K562 (cell line): ENCODE measurements at regions not wholly inside any gene's neighbourhood (a gene's known extent, or its start where the extent isn't known, plus 50 kb on each side); places are given as distances from the start of the nearest gene placed in this dataset.
A peak's percentile ranks its signal among the peaks of the same experiment; 100 is the strongest.

Experiments
- ATAC-seq: fragments of 200-7000 bp; cut with Tn5 transposase; 3 replicates; pipeline ENCODE4 v1.9.1; 2020; ENCODE audit warnings: moderate library complexity
- BruUV-seq: library from RNA; stranded (reverse); fragments of 400-500 nt; replicated peaks from 2 replicates; lab custom pipeline; 2021; lab: Mats Ljungman, UMichigan
- CTCF ChIA-PET: fragments of 300-600 bp; formaldehyde crosslinking; extraction: SDS; loops from one replicate; lab custom pipeline; 2021; ENCODE audit warnings: low intra/inter-chr PET ratio; lab: Yijun Ruan, JAX
- POLR2A ChIA-PET: fragments of 300-600, 350-650 bp; sonication (Branson Sonifier 250); formaldehyde crosslinking; extraction: SDS; loops from one replicate; lab custom pipeline; 2021; ENCODE audit warnings: antibody characterized with exemption, inconsistent platforms; lab: Yijun Ruan, JAX
- DNase-seq, 4 experiments: peaks; one replicate each; pipeline versions ENCODE4 v3.0.0 to v3.0.0-alpha.2; 2011 to 2018; ENCODE audit warnings: low spot score in 3 of 4, mixed read lengths in 3 of 4; ENCODE audit errors: extremely low read depth in 1 of 4
- FAIRE-seq: peaks from 2 replicates; lab custom pipeline; 2011; peaks lifted over from hg19 to GRCh38; lab: Jason Lieb, UNC
- H2AFZ ChIP-seq: 2 replicates; pipeline ENCODE4 v1.6.0; 2011; ENCODE audit warnings: low read depth, low read length, control low read depth, inconsistent platforms
- H3K27ac ChIP-seq: fragments of 200-600 bp; 3 replicates; pipeline ENCODE4 v1.8.0; 2011; ENCODE audit warnings: low read depth, mild to moderate bottlenecking, control low read depth, inconsistent platforms, low read length, moderate library complexity, mixed read lengths; ENCODE audit errors: extremely low read depth
- H3K27me3 ChIP-seq, 2 experiments: fragments of 300-600 bp in 1 of 2; 2 replicates in 1 of 2; 3 replicates in 1 of 2; pipeline versions ENCODE4 v1.6.0 to v1.8.0; 2011; ENCODE audit warnings: inconsistent platforms in 2 of 2, low read length in 2 of 2, mild to moderate bottlenecking in 1 of 2, mixed read lengths in 1 of 2, moderate library complexity in 1 of 2; ENCODE audit not compliant: control insufficient read depth in 2 of 2, insufficient read depth in 2 of 2
- H3K36me3 ChIP-seq: fragments of 300-600 bp; 3 replicates; pipeline ENCODE4 v1.8.0; 2011; ENCODE audit warnings: mild to moderate bottlenecking, low read length, inconsistent platforms; ENCODE audit not compliant: control insufficient read depth, insufficient read depth
- H3K4me1 ChIP-seq, 2 experiments: fragments of 200-600 bp in 1 of 2; replicated peaks in 1 of 2; 2 replicates in 1 of 2; 3 replicates in 1 of 2; pipeline versions ENCODE4 v1.5.1 to v1.8.0; 2011; ENCODE audit warnings: inconsistent platforms in 2 of 2, low read length in 2 of 2, mild to moderate bottlenecking in 1 of 2, mixed read lengths in 1 of 2, moderate library complexity in 1 of 2; ENCODE audit not compliant: control insufficient read depth in 2 of 2, insufficient read depth in 2 of 2
- H3K4me2 ChIP-seq: 2 replicates; pipeline ENCODE4 v1.6.1; 2011; ENCODE audit warnings: low read length, control low read depth, inconsistent platforms, mixed read lengths; ENCODE audit not compliant: insufficient read depth
- H3K4me3 ChIP-seq: fragments of 200-600 bp; sonication (generic), shearing (Covaris generic); 2 replicates; pipeline ENCODE4 v1.5.1; 2016; ENCODE audit warnings: control low read depth, inconsistent platforms
- H3K79me2 ChIP-seq: fragments of 200-600 bp; 3 replicates; pipeline ENCODE4 v1.8.0; 2011; ENCODE audit warnings: low read length, inconsistent platforms; ENCODE audit not compliant: control insufficient read depth, insufficient read depth
- H3K9ac ChIP-seq, 2 experiments: 2 replicates each; pipeline versions ENCODE4 v1.6.0 to v1.6.1; 2011; ENCODE audit warnings: low read depth in 2 of 2, low read length in 2 of 2, control low read depth in 1 of 2, inconsistent platforms in 1 of 2, mild to moderate bottlenecking in 1 of 2, mixed read lengths in 1 of 2; ENCODE audit not compliant: insufficient read depth in 1 of 2
- H3K9me1 ChIP-seq: one replicate; pipeline ENCODE4 v1.6.0; 2011; ENCODE audit warnings: inconsistent platforms, mild to moderate bottlenecking, low read length, moderate library complexity; ENCODE audit not compliant: control insufficient read depth, insufficient read depth
- H3K9me3 ChIP-seq: replicated peaks from 2 replicates; pipeline ENCODE4 v1.5.1; 2011; ENCODE audit warnings: low read depth, low read length, inconsistent platforms; ENCODE audit not compliant: control insufficient read depth, insufficient read depth
- H4K20me1 ChIP-seq: replicated peaks from 2 replicates; pipeline ENCODE4 v1.6.1; 2011; ENCODE audit warnings: low read length, inconsistent platforms, mixed read lengths; ENCODE audit not compliant: control insufficient read depth, insufficient read depth
- CHCHD3 ChIP-seq: fragments of 250-450 bp; sonication (Bioruptor Pico); IDR thresholded peaks from 2 replicates; pipeline ENCODE4 v2.1.2; 2022; ENCODE audit warnings: mild to moderate bottlenecking
- GABPB2 ChIP-seq: fragments of 250-450 bp; sonication (Bioruptor Pico); conservative IDR thresholded peaks from 2 replicates; pipeline ENCODE4 v1.5.1; 2021; ENCODE audit warnings: mild to moderate bottlenecking
- MBD2 ChIP-seq: sonication (generic); IDR thresholded peaks from 2 replicates; pipeline ENCODE4 v1.6.1; 2016; ENCODE audit warnings: low read depth, borderline replicate concordance
- MYNN ChIP-seq, 2 experiments: sonication (generic); formaldehyde crosslinking in 1 of 2; IDR thresholded peaks; 2 replicates each; pipeline versions ENCODE4 v1.5.0 to v1.6.1; 2016 to 2020; ENCODE audit warnings: antibody characterized with exemption in 1 of 2, missing genetic modification reagents in 1 of 2
- POLR2G ChIP-seq: fragments of 200-400 bp; formaldehyde crosslinking; IDR thresholded peaks from 2 replicates; pipeline ENCODE4 v1.6.1; 2017; ENCODE audit warnings: low read depth, mild to moderate bottlenecking, antibody characterized with exemption, low read length, moderate library complexity
- RAD21 ChIP-seq, 2 experiments: fragments of 250-450 bp in 1 of 2; fragments of 450-650 bp in 1 of 2; sonication (Bioruptor Pico) in 1 of 2; formaldehyde crosslinking in 1 of 2; IDR thresholded peaks in 1 of 2; conservative IDR thresholded peaks in 1 of 2; 2 replicates each; pipeline versions ENCODE4 v1.4.0 to v1.8.0; 2020 to 2022; ENCODE audit warnings: mild to moderate bottlenecking in 2 of 2, moderate library complexity in 1 of 2
- U2AF2 ChIP-seq: fragments of 200-400 bp; formaldehyde crosslinking; optimal IDR thresholded peaks from 2 replicates; pipeline ENCODE3; 2017; ENCODE audit warnings: low read depth, mild to moderate bottlenecking, low read length
- ZNF445 ChIP-seq: fragments of 250-450 bp; sonication (Bioruptor Pico); IDR thresholded peaks from 2 replicates; pipeline ENCODE4 v1.4.0; 2020; ENCODE audit warnings: low read depth, mild to moderate bottlenecking, moderate library complexity
- WGBS: fragments of 100-300 bp; shearing (Covaris generic); methylation state at CpG from one replicate; pipeline ENCODE4 v1.1.6; 2016; ENCODE audit warnings: low coverage, mixed read lengths; ENCODE audit not compliant: insufficient coverage; ENCODE audit errors: missing lambda C conversion rate; 5-methylcytosine and 5-hydroxymethylcytosine counted together
- in situ Hi-C: fragments of 300-500 bp; cut with MboI; formaldehyde crosslinking; loops from 4 replicates; pipeline ENCODE4 v1.15.0; 2018; ENCODE audit warnings: inconsistent platforms, mixed read lengths
- intact Hi-C: fragments of 100-400 bp; cut with micrococcal nuclease; formaldehyde crosslinking; loops from 2 replicates; pipeline ENCODE4 v1.14.2; 2022
- TF ChIP-seq, protein P1 (sequence below), 3 experiments: IDR thresholded peaks in 2 of 3; conservative IDR thresholded peaks in 1 of 3; 2 replicates each; pipeline ENCODE4 v1.5.1; 2011 to 2012; ENCODE audit warnings: low read length in 3 of 3, mild to moderate bottlenecking in 3 of 3, control low read depth in 2 of 3, improper control_type of control experiment in 1 of 3, inconsistent platforms in 1 of 3, low read depth in 1 of 3, mixed read lengths in 1 of 3, moderate library complexity in 1 of 3; ENCODE audit not compliant: insufficient read depth in 2 of 3

GRCh38 chr4:93896516-93896915 lies 68.0 kb downstream of the ATOH1 start (continued):
- TF ChIP-seq MYNN (IDR thresholded peaks at IDR 0.05) = no peak
- no peak for TF ChIP-seq MYNN (CRISPR knock-in tag; IDR thresholded peaks at IDR 0.05)
- no peak for TF ChIP-seq CHCHD3 (CRISPR knock-in tag)
- TF ChIP-seq MBD2 = no peak
- no peak for TF ChIP-seq ZNF445 (CRISPR knock-in tag)
- no peak for TF ChIP-seq GABPB2 (CRISPR knock-in tag)
- TF ChIP-seq, all 486 proteins: peak for 0

DNA sequence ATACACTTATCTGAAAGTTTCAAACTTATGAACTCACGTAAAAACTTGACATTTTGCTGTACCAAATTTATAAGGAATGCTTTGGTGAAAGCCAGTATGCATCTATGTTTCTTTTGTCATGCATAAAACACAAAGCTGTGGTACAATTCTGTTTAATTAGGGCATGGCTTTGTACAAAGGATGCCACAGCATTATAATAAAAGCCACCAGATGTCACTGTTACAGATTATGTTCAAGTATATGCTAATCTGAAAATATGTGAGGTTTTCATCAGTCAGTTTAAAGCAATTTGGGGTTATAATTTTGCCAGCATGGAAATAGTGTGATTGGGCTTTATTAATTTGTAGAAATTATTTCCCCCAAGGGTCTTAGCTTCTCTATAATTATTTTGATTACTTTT lies 69.0 kb downstream of the ATOH1 start:
- peak; percentile 19 for FAIRE-seq
- Histone ChIP-seq H3K36me3 (no peaks in the 10 kb centered on the region), H4K20me1 (no peaks in the 10 kb centered on the region), H3K27ac (no peak overlapping the region), H3K9me1 (no peaks in the 10 kb centered on the region), H3K79me2 (no peaks in the 10 kb centered on the region), H3K27me3 (no peaks in the 10 kb centered on the region), H3K9ac (no peak overlapping the region), H2AFZ (no peak overlapping the region), H3K4me3 (no peak overlapping the region), H3K4me2 (no peak overlapping the region), H3K4me1 (no peaks in the 10 kb centered on the region), H3K9me3 (no peaks in the 10 kb centered on the region)
- DNase-seq = peak in 2 of 4 experiments; percentile 6 to 9
- ATAC-seq = peak; percentile 77
- POLR2A ChIA-PET = interaction anchor here (0.5 kb wide), 1 partner anchor 1191 kb away, joined by 3 read pairs; no protein-coding TSS in a partner anchor
- intact Hi-C loops = loop anchor here (1.0 to 5.0 kb wide), 3 partner anchors 179 to 360 kb away; no protein-coding TSS in a partner anchor
- BruUV-seq = no TSS peak
- CTCF ChIA-PET = interaction anchor here (0.6 kb wide), 1 partner anchor 724 kb away, joined by 3 read pairs; no protein-coding TSS in a partner anchor
- TF ChIP-seq RAD21 (CRISPR knock-in tag; conservative IDR thresholded peaks at IDR 0.05 in 1 of 2, IDR thresholded peaks at IDR 0.05 in 1 of 2) (peak; percentile 26 to 42; a peak in 3 of 4 replicates), POLR2G (no peak), U2AF2 (no peak)
- TF ChIP-seq, protein P1, sequence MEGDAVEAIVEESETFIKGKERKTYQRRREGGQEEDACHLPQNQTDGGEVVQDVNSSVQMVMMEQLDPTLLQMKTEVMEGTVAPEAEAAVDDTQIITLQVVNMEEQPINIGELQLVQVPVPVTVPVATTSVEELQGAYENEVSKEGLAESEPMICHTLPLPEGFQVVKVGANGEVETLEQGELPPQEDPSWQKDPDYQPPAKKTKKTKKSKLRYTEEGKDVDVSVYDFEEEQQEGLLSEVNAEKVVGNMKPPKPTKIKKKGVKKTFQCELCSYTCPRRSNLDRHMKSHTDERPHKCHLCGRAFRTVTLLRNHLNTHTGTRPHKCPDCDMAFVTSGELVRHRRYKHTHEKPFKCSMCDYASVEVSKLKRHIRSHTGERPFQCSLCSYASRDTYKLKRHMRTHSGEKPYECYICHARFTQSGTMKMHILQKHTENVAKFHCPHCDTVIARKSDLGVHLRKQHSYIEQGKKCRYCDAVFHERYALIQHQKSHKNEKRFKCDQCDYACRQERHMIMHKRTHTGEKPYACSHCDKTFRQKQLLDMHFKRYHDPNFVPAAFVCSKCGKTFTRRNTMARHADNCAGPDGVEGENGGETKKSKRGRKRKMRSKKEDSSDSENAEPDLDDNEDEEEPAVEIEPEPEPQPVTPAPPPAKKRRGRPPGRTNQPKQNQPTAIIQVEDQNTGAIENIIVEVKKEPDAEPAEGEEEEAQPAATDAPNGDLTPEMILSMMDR (IDR thresholded peaks at IDR 0.05 in 2 of 3, conservative IDR thresholded peaks at IDR 0.05 in 1 of 3; ENCODE audit: insufficient read depth in 2 of 3, low read depth in 1 of 3, low read length in 3 of 3) = peak; percentile 13 to 48 (median 27); a peak in 3 of 6 replicates
- 0% methylated on average over 1 of the region's 1 CpG for WGBS
- in situ Hi-C loops = no loop called here
